GM18519 (cell line): ENCODE measurements at regions not wholly inside any gene's neighbourhood (a gene's known extent, or its start where the extent isn't known, plus 50 kb on each side); places are given as distances from the start of the nearest gene placed in this dataset.
"Not testable (repeated sequence)": the region's sequence is repeated elsewhere in the genome, so short reads cannot be mapped to it uniquely, and the experiment has no call there.

ENCODE experiments used
- ATAC-seq: cut with Tn5 transposase; IDR thresholded peaks from one replicate; pipeline ENCODE4 v1.9.1; 2021; ENCODE audit warnings: mild to moderate bottlenecking, moderate library complexity; ENCODE audit not compliant: unreplicated experiment, low FRiP score

DNA sequence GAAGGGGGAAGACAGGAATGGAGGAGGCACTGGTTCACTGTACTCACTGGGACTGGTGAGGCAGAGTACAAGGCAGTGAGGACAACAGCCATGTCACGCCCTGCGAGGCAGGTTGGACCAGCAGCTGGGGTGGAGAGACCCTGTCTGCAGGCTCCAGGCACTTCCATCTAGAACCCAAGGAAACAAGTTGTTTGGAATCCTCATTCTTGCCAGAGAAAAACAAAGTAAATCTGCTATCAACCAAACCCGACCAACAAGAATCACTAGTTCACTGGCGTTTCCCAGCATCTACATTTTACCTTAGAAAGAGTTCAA lies 98.5 kb upstream of the CDYL start:
- ATAC-seq: no peak

DNA sequence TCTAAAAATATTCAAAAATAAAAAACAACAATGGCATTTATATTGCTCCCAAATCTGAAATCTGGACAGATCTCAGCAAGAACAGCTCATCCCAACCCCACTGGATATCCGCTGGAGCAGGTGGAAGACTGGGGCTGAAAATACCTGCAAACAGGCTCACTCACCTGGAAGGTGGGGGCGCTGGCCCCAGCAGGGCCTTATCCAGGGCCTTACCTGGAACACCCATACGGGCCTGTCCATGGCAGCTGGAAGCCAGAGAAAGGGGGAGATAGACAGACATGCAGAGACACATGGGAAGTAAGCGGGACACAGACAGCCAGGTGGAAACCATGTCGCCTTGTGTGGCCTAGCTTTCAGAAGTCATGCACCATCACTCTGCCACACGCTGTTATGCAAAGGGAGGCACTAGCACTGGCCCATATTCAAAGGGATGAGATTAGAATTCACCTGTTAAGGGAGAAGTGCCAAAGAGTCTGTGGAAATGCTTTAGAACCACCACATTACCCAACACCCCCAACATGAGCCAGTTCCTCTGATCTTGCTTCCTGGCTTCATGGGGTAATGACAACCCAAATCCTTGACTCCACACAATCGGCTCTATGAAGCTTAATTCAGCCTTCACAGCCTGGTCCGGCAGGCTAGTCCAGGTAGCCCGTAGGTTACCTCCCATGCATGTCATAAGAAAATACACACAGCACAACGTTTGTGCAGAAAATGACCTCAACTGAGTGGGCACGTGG lies 99.0 kb upstream of the CDYL start:
- ATAC-seq: no peak

GRCh38 chr6:4676016-4676415 lies 100.2 kb upstream of the CDYL start:
- no peak for ATAC-seq

- ATAC-seq: no peak
Observed at GRCh38 chr6:4675121-4675520, 101.1 kb upstream of the CDYL start.

- ATAC-seq: no peak
Observed at GRCh38 chr6:4673861-4674260, 102.3 kb upstream of the CDYL start.

- no peak for ATAC-seq
Observed at GRCh38 chr6:4672772-4673171, 103.4 kb upstream of the CDYL start.

DNA sequence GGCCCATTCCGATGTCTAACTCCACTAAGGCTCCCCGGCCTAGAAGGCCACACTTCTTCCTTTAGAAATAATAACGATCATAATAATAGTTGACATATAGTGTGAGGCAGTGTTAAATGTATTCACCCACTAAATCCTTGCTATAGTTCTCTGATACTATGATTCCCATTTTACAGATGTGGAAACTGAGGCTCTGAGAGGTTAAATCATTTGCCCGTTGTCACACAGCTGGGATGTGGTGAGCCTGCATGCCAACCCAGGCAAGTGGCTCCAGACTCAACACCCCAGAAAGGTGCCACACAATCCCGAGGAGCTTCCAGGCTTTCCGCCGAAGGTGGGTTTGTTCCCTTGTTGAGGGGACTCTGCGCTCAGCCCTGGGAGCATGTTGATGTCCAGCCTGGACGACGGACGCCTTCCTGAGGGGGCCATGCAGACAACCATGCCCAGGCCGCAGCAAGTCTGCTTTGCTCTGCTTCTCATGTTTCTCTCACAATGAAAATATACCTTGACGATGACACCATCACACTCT lies 104.6 kb upstream of the CDYL start:
- no peak for ATAC-seq

GRCh38 chr6:4670824-4671409 lies 105.3 kb upstream of the CDYL start:
- ATAC-seq: no peak

DNA sequence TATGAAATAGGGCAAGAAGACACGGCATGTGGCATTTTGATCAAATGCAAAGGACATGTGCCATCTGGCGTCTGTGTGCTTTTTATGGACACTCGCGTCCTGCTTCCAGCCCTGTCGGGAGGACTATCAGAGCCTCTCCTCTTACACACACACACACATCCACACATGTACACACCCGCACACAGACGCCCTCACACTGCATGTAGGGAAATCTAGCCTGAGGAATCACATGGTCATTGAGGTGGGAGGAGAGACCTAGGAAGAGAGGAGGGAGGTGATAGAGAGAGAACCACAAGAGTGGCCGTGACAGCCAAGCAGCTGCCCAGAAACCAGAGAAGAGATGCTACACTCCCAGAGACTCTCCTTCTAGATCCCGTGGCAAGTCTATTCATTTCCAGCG lies 105.9 kb upstream of the CDYL start:
- ATAC-seq: no peak

GRCh38 chr6:4668271-4669179 lies 107.7 kb upstream of the CDYL start:
- no peak for ATAC-seq

DNA sequence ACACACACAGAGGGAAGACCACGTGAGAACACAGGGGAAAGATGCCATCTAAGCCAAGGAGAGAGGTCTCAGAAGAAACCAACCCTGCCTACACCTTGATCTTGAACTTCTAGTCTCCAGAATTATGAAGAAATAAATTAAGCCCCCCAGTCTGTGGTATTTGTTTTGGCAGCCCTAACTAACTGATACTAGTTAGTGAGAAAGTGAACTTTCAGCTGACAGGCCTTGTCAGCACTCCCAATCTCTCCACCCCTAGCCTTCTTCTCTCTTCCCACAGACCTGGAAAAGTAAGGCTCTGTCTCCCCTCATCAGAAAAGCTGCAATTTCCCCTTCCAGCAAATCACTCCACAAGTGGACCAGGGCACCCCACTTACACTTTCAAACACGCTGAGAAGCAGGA lies 108.6 kb upstream of the CDYL start:
- ATAC-seq: no peak

DNA sequence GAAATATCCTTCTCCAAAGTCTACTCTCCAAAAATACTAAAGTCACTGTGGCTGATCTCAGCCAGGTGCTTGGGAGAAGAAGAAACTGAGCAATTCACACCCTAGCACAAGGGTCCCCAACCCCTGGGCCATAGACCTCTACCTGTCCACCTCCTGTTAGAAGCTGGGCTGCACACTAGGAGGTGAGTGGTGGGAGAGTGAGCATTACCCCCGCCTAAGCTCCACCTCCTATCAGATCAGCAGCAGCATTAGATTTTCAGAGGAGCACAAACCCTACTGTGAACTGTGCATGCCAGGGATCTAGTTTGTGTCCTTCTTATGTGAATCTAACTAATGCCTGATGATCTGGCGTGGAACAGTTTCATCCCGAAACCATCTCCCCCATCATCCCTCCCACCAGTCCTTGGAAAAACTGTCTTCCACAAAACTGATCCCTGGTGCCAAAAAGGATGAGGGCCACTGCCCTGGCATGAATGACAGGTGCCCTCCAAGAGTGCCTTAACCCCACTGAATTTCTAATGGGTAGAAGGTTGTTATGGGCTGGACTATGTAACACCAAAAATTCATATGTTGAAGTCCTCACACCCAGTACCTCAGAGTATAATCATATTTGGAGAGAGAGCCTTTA lies 109.2 kb upstream of the CDYL start:
- no peak for ATAC-seq

- ATAC-seq: no peak
Observed at GRCh38 chr6:4665489-4666417, 110.5 kb upstream of the CDYL start.

GRCh38 chr6:4664911-4665310 lies 111.3 kb upstream of the CDYL start:
- no peak for ATAC-seq

GRCh38 chr6:4664117-4664626 lies 112.0 kb upstream of the CDYL start:
- ATAC-seq: no peak

DNA sequence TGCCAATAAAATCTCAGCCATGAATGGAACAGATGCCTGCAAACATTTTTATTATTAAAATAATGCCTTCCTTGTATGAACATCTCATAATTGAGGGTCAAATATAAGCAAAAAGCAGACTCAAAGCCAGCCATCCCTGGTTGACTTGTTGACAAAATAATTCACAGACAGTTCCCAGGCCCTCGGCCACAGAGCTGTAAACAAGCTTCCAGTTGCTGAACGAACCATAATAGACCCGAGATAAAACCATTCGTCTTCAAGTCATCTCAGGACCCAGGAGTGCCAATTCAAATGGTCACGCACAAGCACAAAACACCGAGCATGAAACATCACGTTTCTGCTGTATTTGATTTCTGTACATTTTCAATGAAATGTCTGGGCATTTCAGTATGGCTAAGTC lies 113.3 kb upstream of the CDYL start:
- ATAC-seq: no peak

- no peak for ATAC-seq
Observed at GRCh38 chr6:4661391-4661790, 114.8 kb upstream of the CDYL start.

GRCh38 chr6:4660377-4661321 lies 115.6 kb upstream of the CDYL start:
- ATAC-seq: no peak

DNA sequence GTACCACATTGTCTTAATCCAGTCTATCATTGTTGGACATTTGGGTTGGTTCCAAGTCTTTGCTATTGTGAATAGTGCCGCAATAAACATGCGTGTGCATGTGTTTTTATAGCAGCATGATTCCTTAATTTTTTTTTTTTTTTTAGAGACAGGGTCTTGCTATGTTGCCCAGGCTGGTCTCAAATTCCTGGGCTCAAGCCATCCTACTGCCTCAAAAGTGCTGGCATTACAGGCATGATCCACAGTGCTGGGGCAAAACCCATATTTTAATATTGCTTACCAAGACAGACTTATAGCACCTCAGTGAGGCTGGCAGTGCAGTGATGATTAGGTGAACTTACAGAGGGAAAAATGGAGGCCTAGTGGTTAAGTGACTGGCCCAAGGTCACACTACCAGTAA lies 116.5 kb upstream of the CDYL start:
- not testable (repeated sequence) for ATAC-seq
